ENCODE measurements at regions not wholly inside any gene's neighbourhood (a gene's known extent, or its start where the extent isn't known, plus 50 kb on each side); places are given as distances from the start of the nearest gene placed in this dataset.

GRCh38 chr6:78533876-78534275 is 333.5 kb upstream of the IRAK1BP1 start:
- TF ChIP-seq EZH2phosphoT487 (IDR thresholded peaks at IDR 0.05; ENCODE audit: insufficient read depth, low read depth) = no peak
- TF ChIP-seq EZH2 (IDR thresholded peaks at IDR 0.05; ENCODE audit: insufficient read depth, poor library complexity, severe bottlenecking) = no peak
